IMR-90 (cell line): ENCODE measurements at regions not wholly inside any gene's neighbourhood (a gene's known extent, or its start where the extent isn't known, plus 50 kb on each side); places are given as distances from the start of the nearest gene placed in this dataset.

ENCODE experiments used
- BHLHE40 ChIP-seq: fragments of 150-350 bp; IDR thresholded peaks from 2 replicates; pipeline ENCODE4 v1.6.1; 2016; ENCODE audit warnings: mild to moderate bottlenecking, low read depth, low read length
- CEBPB ChIP-seq: IDR thresholded peaks from 2 replicates; pipeline ENCODE4 v1.6.1; 2012; ENCODE audit warnings: low read depth, low read length, improper control_type of control experiment
- CTCF ChIP-seq: conservative IDR thresholded peaks from 2 replicates; pipeline ENCODE4 v1.5.1; 2012; ENCODE audit warnings: mild to moderate bottlenecking, low read depth, low read length, improper control_type of control experiment
- POLR2A ChIP-seq: IDR thresholded peaks from 2 replicates; pipeline ENCODE4 v1.6.1; 2012; ENCODE audit warnings: mild to moderate bottlenecking, low read depth, low read length
- RAD21 ChIP-seq: IDR thresholded peaks from 2 replicates; pipeline ENCODE4 v1.6.1; 2012; ENCODE audit warnings: low read length, improper control_type of control experiment
- TF ChIP-seq, protein P1 (sequence below): fragments of 150-350 bp; IDR thresholded peaks from 2 replicates; pipeline ENCODE4 v1.6.1; 2017; ENCODE audit warnings: mild to moderate bottlenecking, antibody characterized with exemption, low read length, low read depth

DNA sequence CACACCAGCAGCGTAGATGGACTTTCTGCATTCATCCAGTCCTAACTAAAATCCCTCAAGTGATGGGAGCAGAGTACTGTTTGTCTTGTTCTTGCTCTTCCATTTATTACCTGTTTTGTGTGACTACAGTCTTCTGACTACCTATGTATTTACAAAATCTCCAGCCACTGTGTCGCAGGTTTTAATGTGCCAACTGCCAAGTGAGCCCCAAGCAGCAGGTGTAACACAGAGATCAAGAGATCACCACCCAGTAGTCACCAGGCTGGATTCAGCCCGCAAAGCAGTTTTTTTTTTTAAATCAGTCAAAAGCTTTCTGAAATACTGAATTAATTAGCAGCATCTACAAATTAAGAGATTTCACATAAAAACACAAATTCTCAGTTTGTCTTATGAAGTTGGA is 724.1 kb upstream of the USP15 start:
- TF ChIP-seq CEBPB (no peak), RAD21 (no peak), BHLHE40 (no peak), CTCF (no peak), POLR2A (no peak)
- TF ChIP-seq, protein P1, sequence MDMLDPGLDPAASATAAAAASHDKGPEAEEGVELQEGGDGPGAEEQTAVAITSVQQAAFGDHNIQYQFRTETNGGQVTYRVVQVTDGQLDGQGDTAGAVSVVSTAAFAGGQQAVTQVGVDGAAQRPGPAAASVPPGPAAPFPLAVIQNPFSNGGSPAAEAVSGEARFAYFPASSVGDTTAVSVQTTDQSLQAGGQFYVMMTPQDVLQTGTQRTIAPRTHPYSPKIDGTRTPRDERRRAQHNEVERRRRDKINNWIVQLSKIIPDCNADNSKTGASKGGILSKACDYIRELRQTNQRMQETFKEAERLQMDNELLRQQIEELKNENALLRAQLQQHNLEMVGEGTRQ = no peak
